Mucosa of rectum (tissue), 2 donors: ENCODE measurements at regions not wholly inside any gene's neighbourhood (a gene's known extent, or its start where the extent isn't known, plus 50 kb on each side); places are given as distances from the start of the nearest gene placed in this dataset.
"Not testable (repeated sequence)": the region's sequence is repeated elsewhere in the genome, so short reads cannot be mapped to it uniquely, and the experiment has no call there.

ENCODE experiments used
- H3K27ac ChIP-seq, 2 donors: one replicate each; pipeline ENCODE4 v1.7.0; 2013; ENCODE audit warnings: inconsistent platforms in 2 of 2, low read depth in 2 of 2, low read length in 2 of 2
- H3K27me3 ChIP-seq, 2 donors: one replicate each; pipeline ENCODE4 v1.7.0; 2013; ENCODE audit warnings: low read length in 2 of 2; ENCODE audit not compliant: control insufficient read depth in 2 of 2, insufficient read depth in 2 of 2
- H3K36me3 ChIP-seq, 2 donors: one replicate each; pipeline ENCODE4 v1.7.0; 2013; ENCODE audit warnings: low read length in 2 of 2; ENCODE audit not compliant: control insufficient read depth in 2 of 2, insufficient read depth in 2 of 2
- H3K4me1 ChIP-seq, 2 donors: one replicate each; pipeline ENCODE4 v1.7.0; 2013; ENCODE audit warnings: low read length in 2 of 2, mild to moderate bottlenecking in 1 of 2; ENCODE audit not compliant: control insufficient read depth in 2 of 2, insufficient read depth in 2 of 2
- H3K4me3 ChIP-seq, 2 donors: one replicate each; pipeline ENCODE4 v1.7.0; 2013; ENCODE audit warnings: low read length in 2 of 2
- H3K9ac ChIP-seq, 2 donors: one replicate each; pipeline ENCODE4 v1.7.0; 2013; ENCODE audit warnings: low read length in 2 of 2, low read depth in 1 of 2, mild to moderate bottlenecking in 1 of 2
- H3K9me3 ChIP-seq, 2 donors: one replicate each; pipeline ENCODE4 v1.7.0; 2013; ENCODE audit warnings: low read length in 2 of 2; ENCODE audit not compliant: control insufficient read depth in 2 of 2
- donor health status: healthy.
- donor health status: Normal muscosa, but diverticular disease.

GRCh38 chr2:167729911-167730310 lies 517.5 kb downstream of the STK39 start:
- Histone ChIP-seq H3K27me3 (no peaks in the 10 kb centered on the region), H3K9me3 (no peaks in the 10 kb centered on the region), H3K9ac (no peak overlapping the region), H3K36me3 (no peaks in the 10 kb centered on the region), H3K27ac (no peak overlapping the region), H3K4me3 (no peak overlapping the region), H3K4me1 (peaks cover 14 to 24% of the 10 kb centered on the region in 2 donors)

GRCh38 chr2:167726788-167727187 lies 520.6 kb downstream of the STK39 start:
- H3K4me1 ChIP-seq, result peaks cover 2% of the 10 kb centered on the region in 2 donors
- H3K27ac ChIP-seq, result no peak overlapping the region
- no peaks in the 10 kb centered on the region for H3K9me3 ChIP-seq
- no peaks in the 10 kb centered on the region for H3K36me3 ChIP-seq
- H3K4me3 ChIP-seq, result no peak overlapping the region
- H3K9ac ChIP-seq, result no peak overlapping the region
- H3K27me3 ChIP-seq, result no peaks in the 10 kb centered on the region

- no peak overlapping the region for H3K27ac ChIP-seq
- no peaks in the 10 kb centered on the region for H3K4me1 ChIP-seq
- no peak overlapping the region for H3K4me3 ChIP-seq
- H3K9ac ChIP-seq, result no peak overlapping the region
- H3K36me3 ChIP-seq, result no peaks in the 10 kb centered on the region
- no peaks in the 10 kb centered on the region for H3K27me3 ChIP-seq
- no peaks in the 10 kb centered on the region for H3K9me3 ChIP-seq
Measured at GRCh38 chr2:167721593-167721992, 525.8 kb downstream of the STK39 start.

- H3K4me3 ChIP-seq, result no peak overlapping the region
- no peaks in the 10 kb centered on the region for H3K4me1 ChIP-seq
- H3K9me3 ChIP-seq, result no peaks in the 10 kb centered on the region
- no peaks in the 10 kb centered on the region for H3K36me3 ChIP-seq
- H3K27me3 ChIP-seq, result no peaks in the 10 kb centered on the region
- H3K27ac ChIP-seq, result no peak overlapping the region
- no peak overlapping the region for H3K9ac ChIP-seq
Measured at GRCh38 chr2:167719410-167719809, 528.0 kb downstream of the STK39 start.

GRCh38 chr2:167718560-167718959 lies 528.8 kb downstream of the STK39 start:
- H3K4me3 ChIP-seq, result no peak overlapping the region

GRCh38 chr2:167715932-167716331 lies 531.5 kb downstream of the STK39 start:
- H3K4me1 ChIP-seq, result no peaks in the 10 kb centered on the region
- no peak overlapping the region for H3K27ac ChIP-seq
- no peaks in the 10 kb centered on the region for H3K36me3 ChIP-seq
- no peak overlapping the region for H3K9ac ChIP-seq
- no peaks in the 10 kb centered on the region for H3K9me3 ChIP-seq
- no peaks in the 10 kb centered on the region for H3K27me3 ChIP-seq
- no peak overlapping the region for H3K4me3 ChIP-seq

More at GRCh38 chr2:167718560-167718959, 528.8 kb downstream of the STK39 start:
- no peaks in the 10 kb centered on the region for H3K4me1 ChIP-seq
- no peaks in the 10 kb centered on the region for H3K36me3 ChIP-seq
- no peak overlapping the region for H3K27ac ChIP-seq
- H3K9ac ChIP-seq, result no peak overlapping the region
- no peaks in the 10 kb centered on the region for H3K9me3 ChIP-seq
- no peaks in the 10 kb centered on the region for H3K27me3 ChIP-seq

GRCh38 chr2:167715498-167715897 lies 531.9 kb downstream of the STK39 start:
- H3K27me3 ChIP-seq, H3K4me3 ChIP-seq, H3K4me1 ChIP-seq, H3K9ac ChIP-seq, H3K36me3 ChIP-seq, H3K27ac ChIP-seq, H3K9me3 ChIP-seq: not testable (repeated sequence)

- Histone ChIP-seq H3K27ac (no peak overlapping the region), H3K9me3 (no peaks in the 10 kb centered on the region), H3K27me3 (no peaks in the 10 kb centered on the region), H3K9ac (no peak overlapping the region), H3K4me3 (no peak overlapping the region), H3K4me1 (no peaks in the 10 kb centered on the region), H3K36me3 (no peaks in the 10 kb centered on the region)
Measured at GRCh38 chr2:167712275-167712674, 535.1 kb downstream of the STK39 start.

- H3K9ac ChIP-seq, result no peak overlapping the region
- no peaks in the 10 kb centered on the region for H3K27me3 ChIP-seq
- H3K4me1 ChIP-seq, result no peaks in the 10 kb centered on the region
- no peak overlapping the region for H3K4me3 ChIP-seq
- H3K36me3 ChIP-seq, result no peaks in the 10 kb centered on the region
- H3K27ac ChIP-seq, result no peak overlapping the region
- H3K9me3 ChIP-seq, result no peaks in the 10 kb centered on the region
Measured at GRCh38 chr2:167708998-167709397, 538.4 kb downstream of the STK39 start.

- no peaks in the 10 kb centered on the region for H3K4me1 ChIP-seq
- no peaks in the 10 kb centered on the region for H3K27me3 ChIP-seq
- no peak overlapping the region for H3K27ac ChIP-seq
- H3K9me3 ChIP-seq, result no peaks in the 10 kb centered on the region
- no peak overlapping the region for H3K4me3 ChIP-seq
- H3K9ac ChIP-seq, result no peak overlapping the region
- H3K36me3 ChIP-seq, result no peaks in the 10 kb centered on the region
Measured at GRCh38 chr2:167706800-167707199, 540.6 kb downstream of the STK39 start.

GRCh38 chr2:167703441-167703840 lies 544.0 kb downstream of the STK39 start:
- no peaks in the 10 kb centered on the region for H3K4me1 ChIP-seq
- H3K9me3 ChIP-seq, result no peaks in the 10 kb centered on the region
- H3K27me3 ChIP-seq, result no peaks in the 10 kb centered on the region
- H3K36me3 ChIP-seq, result no peaks in the 10 kb centered on the region
- H3K9ac ChIP-seq, result no peak overlapping the region
- H3K4me3 ChIP-seq, result no peak overlapping the region
- no peak overlapping the region for H3K27ac ChIP-seq
